HG03575 (cell line): ENCODE measurements at regions not wholly inside any gene's neighbourhood (a gene's known extent, or its start where the extent isn't known, plus 50 kb on each side); places are given as distances from the start of the nearest gene placed in this dataset.
"Not testable (repeated sequence)": the region's sequence is repeated elsewhere in the genome, so short reads cannot be mapped to it uniquely, and the experiment has no call there.

Source experiments
- ATAC-seq: cut with Tn5 transposase; IDR thresholded peaks from one replicate; pipeline ENCODE4 v1.9.1; 2021; ENCODE audit not compliant: unreplicated experiment, insufficient number of reproducible peaks, low FRiP score; ENCODE audit errors: extremely low read depth

- no peak for ATAC-seq
Measured at GRCh38 chr3:144791034-144791433, 819.4 kb downstream of the DIPK2A start.

GRCh38 chr3:144801890-144802289, 830.3 kb downstream of the DIPK2A start:
- ATAC-seq: no peak

- ATAC-seq: no peak
Measured at GRCh38 chr3:144809380-144809779, 837.8 kb downstream of the DIPK2A start.

GRCh38 chr3:144810160-144810559, 838.5 kb downstream of the DIPK2A start:
- ATAC-seq: peak; percentile 90

- ATAC-seq: no peak
Measured at GRCh38 chr3:144815655-144816054, 844.0 kb downstream of the DIPK2A start.

- no peak for ATAC-seq
Measured at GRCh38 chr3:144816323-144816722, 844.7 kb downstream of the DIPK2A start.

GRCh38 chr3:144818973-144819372, 847.4 kb downstream of the DIPK2A start:
- ATAC-seq: no peak

- not testable (repeated sequence) for ATAC-seq
Measured at GRCh38 chr3:144820232-144820631, 848.6 kb downstream of the DIPK2A start.

GRCh38 chr3:144820726-144821125, 849.1 kb downstream of the DIPK2A start:
- no peak for ATAC-seq

- ATAC-seq: no peak
Measured at GRCh38 chr3:144821583-144821982, 850.0 kb downstream of the DIPK2A start.

- no peak for ATAC-seq
Measured at GRCh38 chr3:144822671-144823070, 851.0 kb downstream of the DIPK2A start.

- no peak for ATAC-seq
Measured at GRCh38 chr3:144831955-144832716, 860.5 kb downstream of the DIPK2A start.

GRCh38 chr3:144839991-144840390, 868.4 kb downstream of the DIPK2A start:
- no peak for ATAC-seq

- no peak for ATAC-seq
Measured at GRCh38 chr3:144840866-144841265, 869.2 kb downstream of the DIPK2A start.

- ATAC-seq: no peak
Measured at GRCh38 chr3:144843099-144843498, 871.5 kb downstream of the DIPK2A start.

- ATAC-seq: no peak
Measured at GRCh38 chr3:144852999-144853398, 881.4 kb downstream of the DIPK2A start.

- ATAC-seq: not testable (repeated sequence)
Measured at GRCh38 chr3:144854020-144854419, 882.4 kb downstream of the DIPK2A start.

- no peak for ATAC-seq
Measured at GRCh38 chr3:144859161-144859560, 887.5 kb downstream of the DIPK2A start.

GRCh38 chr3:144864646-144865045, 893.0 kb downstream of the DIPK2A start:
- ATAC-seq: no peak

- no peak for ATAC-seq
Measured at GRCh38 chr3:144865948-144866347, 894.3 kb downstream of the DIPK2A start.

GRCh38 chr3:144866476-144866875, 894.9 kb downstream of the DIPK2A start:
- ATAC-seq: no peak
